Nephron (organoid): ENCODE measurements at regions not wholly inside any gene's neighbourhood (a gene's known extent, or its start where the extent isn't known, plus 50 kb on each side); places are given as distances from the start of the nearest gene placed in this dataset.

ENCODE experiments used
- H3K27ac Mint-ChIP-seq, 3 experiments: 2 replicates each; pipeline ENCODE4 v1.8.0; 2020; ENCODE audit warnings: mixed read lengths in 3 of 3, mild to moderate bottlenecking in 2 of 3, moderate library complexity in 1 of 3
- H3K27me3 Mint-ChIP-seq: 2 replicates; pipeline ENCODE4 v1.8.0; 2021; ENCODE audit warnings: low read depth, mild to moderate bottlenecking, moderate library complexity, mixed read lengths
- H3K36me3 Mint-ChIP-seq: 2 replicates; pipeline ENCODE4 v1.8.0; 2020; ENCODE audit warnings: low read depth, mixed read lengths
- H3K4me1 Mint-ChIP-seq: 2 replicates; pipeline ENCODE4 v1.8.0; 2020; ENCODE audit warnings: mixed read lengths
- H3K4me3 Mint-ChIP-seq, 3 experiments: 2 replicates each; pipeline ENCODE4 v1.8.0; 2020; ENCODE audit warnings: mild to moderate bottlenecking in 3 of 3, mixed read lengths in 3 of 3, moderate library complexity in 2 of 3
- H3K9me3 Mint-ChIP-seq: 2 replicates; pipeline ENCODE4 v1.8.0; 2020; ENCODE audit warnings: mixed read lengths
- CTCF ChIP-seq, 3 experiments: fragments of 200-600 bp; sonication (generic); IDR thresholded peaks; one replicate each; pipeline ENCODE4 v1.5.0; 2021; ENCODE audit warnings: antibody characterized with exemption in 3 of 3; ENCODE audit not compliant: unreplicated experiment in 3 of 3

- H3K27ac Mint-ChIP-seq, result peak overlapping the region in 2 of 3 experiments; percentile 81 to 84
- TF ChIP-seq CTCF (IDR thresholded peaks at IDR 0.05; ENCODE audit: unreplicated experiment in 3 of 3), result no peak
- peaks cover 5% of the 10 kb centered on the region for H3K9me3 Mint-ChIP-seq
- H3K4me3 Mint-ChIP-seq, result peak overlapping the region in 1 of 3 experiments; percentile 12
- peaks cover 40% of the 10 kb centered on the region for H3K4me1 Mint-ChIP-seq
- H3K36me3 Mint-ChIP-seq, result no peaks in the 10 kb centered on the region
- no peaks in the 10 kb centered on the region for H3K27me3 Mint-ChIP-seq
These were observed 318.6 kb upstream of the NFIA start for GRCh38 chr1:60763741-60764140.

DNA sequence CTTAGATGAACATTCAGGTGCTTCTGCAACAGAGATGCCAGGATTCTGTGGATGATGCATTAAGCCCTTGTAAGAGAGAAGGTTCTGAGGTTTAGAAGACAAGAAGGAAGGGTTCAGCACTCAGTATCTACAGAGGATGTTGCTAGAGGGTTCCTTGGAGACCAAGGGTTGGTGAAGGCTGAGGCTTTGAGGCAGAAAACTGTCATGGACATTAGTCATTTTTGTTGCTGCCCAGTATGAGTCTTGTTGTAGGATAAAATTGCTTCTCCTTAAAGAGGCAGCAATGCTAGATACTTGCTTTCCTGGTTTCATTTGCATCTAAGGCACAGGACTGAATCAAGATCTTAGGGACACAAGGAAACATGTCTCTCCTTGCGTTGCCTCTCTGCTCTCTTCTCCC lies 319.4 kb upstream of the NFIA start:
- H3K36me3 Mint-ChIP-seq, result no peaks in the 10 kb centered on the region
- no peaks in the 10 kb centered on the region for H3K27me3 Mint-ChIP-seq
- no peak overlapping the region for H3K4me3 Mint-ChIP-seq

DNA sequence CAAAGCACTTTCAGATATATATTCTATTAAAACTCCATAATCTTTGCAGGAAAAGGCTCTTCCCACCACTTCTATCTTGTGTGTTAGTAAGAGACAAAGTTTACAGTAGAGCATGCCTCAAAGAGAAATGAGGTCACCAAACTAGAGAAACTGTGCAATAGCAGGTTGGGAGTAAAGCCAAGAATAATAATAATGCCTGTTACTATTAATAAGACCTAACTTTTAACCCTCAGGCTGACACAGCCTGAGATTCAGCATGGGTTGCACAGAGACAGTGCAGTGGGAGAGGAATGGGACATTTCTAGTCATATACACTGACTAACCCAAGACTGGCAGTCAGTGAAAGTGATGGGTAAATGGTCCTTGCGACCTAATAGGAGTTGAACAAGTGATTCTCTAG lies 320.2 kb upstream of the NFIA start:
- Mint-ChIP-seq H3K4me3 (peak overlapping the region in 2 of 3 experiments; percentile 5 to 26), H3K27me3 (no peaks in the 10 kb centered on the region), H3K27ac (peak overlapping the region; percentile 53 to 87 (median 84)), H3K4me1 (peaks cover 37% of the 10 kb centered on the region), H3K36me3 (no peaks in the 10 kb centered on the region), H3K9me3 (peaks cover 5% of the 10 kb centered on the region)
- TF ChIP-seq CTCF (IDR thresholded peaks at IDR 0.05; ENCODE audit: unreplicated experiment in 3 of 3), result no peak

More for the DNA sequence above, 319.4 kb upstream of the NFIA start:
- no peak for TF ChIP-seq CTCF (IDR thresholded peaks at IDR 0.05; ENCODE audit: unreplicated experiment in 3 of 3)
- Mint-ChIP-seq H3K4me1 (peaks cover 37% of the 10 kb centered on the region), H3K9me3 (peaks cover 5% of the 10 kb centered on the region), H3K27ac (peak overlapping the region; percentile 9 to 84 (median 81))

- no peak for TF ChIP-seq CTCF (IDR thresholded peaks at IDR 0.05; ENCODE audit: unreplicated experiment in 3 of 3)
- H3K4me1 Mint-ChIP-seq, result peaks cover 35% of the 10 kb centered on the region
- H3K27me3 Mint-ChIP-seq, result no peaks in the 10 kb centered on the region
- no peak overlapping the region for H3K27ac Mint-ChIP-seq
- H3K36me3 Mint-ChIP-seq, result no peaks in the 10 kb centered on the region
- no peaks in the 10 kb centered on the region for H3K9me3 Mint-ChIP-seq
- H3K4me3 Mint-ChIP-seq, result no peak overlapping the region
These were observed 323.1 kb upstream of the NFIA start for GRCh38 chr1:60759291-60759690.

DNA sequence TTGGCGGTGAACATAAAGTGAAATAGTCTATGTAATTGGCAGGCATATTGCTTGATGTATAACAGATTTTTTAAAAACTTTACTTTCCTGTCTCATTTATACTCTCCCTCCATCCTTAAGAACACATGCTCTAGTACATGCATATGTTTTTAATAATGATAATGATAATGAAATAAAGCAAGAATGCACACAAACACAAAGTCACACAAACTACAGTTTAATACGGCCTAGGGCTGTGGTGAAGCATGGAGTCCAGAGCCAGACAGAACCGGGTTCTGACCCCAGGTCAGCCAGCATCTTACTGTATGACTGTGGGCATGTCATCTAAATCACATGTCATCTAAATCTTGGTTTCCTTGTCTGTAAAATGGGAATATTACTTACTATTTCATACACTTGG lies 324.9 kb upstream of the NFIA start:
- Mint-ChIP-seq H3K4me1 (peaks cover 24% of the 10 kb centered on the region), H3K27me3 (no peaks in the 10 kb centered on the region), H3K36me3 (no peaks in the 10 kb centered on the region), H3K27ac (no peak overlapping the region), H3K4me3 (no peak overlapping the region), H3K9me3 (no peaks in the 10 kb centered on the region)
- no peak for TF ChIP-seq CTCF (IDR thresholded peaks at IDR 0.05; ENCODE audit: unreplicated experiment in 3 of 3)

GRCh38 chr1:60753036-60753900 lies 329.1 kb upstream of the NFIA start:
- peaks cover 12% of the 10 kb centered on the region for H3K4me1 Mint-ChIP-seq
- no peak for TF ChIP-seq CTCF (IDR thresholded peaks at IDR 0.05; ENCODE audit: unreplicated experiment in 3 of 3)
- H3K27me3 Mint-ChIP-seq, result no peaks in the 10 kb centered on the region
- H3K9me3 Mint-ChIP-seq, result peaks cover 8% of the 10 kb centered on the region
- no peak overlapping the region for H3K27ac Mint-ChIP-seq
- H3K36me3 Mint-ChIP-seq, result no peaks in the 10 kb centered on the region
- H3K4me3 Mint-ChIP-seq, result no peak overlapping the region
